Vagina (tissue), 2 donors: ENCODE measurements at regions not wholly inside any gene's neighbourhood (a gene's known extent, or its start where the extent isn't known, plus 50 kb on each side); places are given as distances from the start of the nearest gene placed in this dataset.
A peak's percentile ranks its signal among the peaks of the same experiment; 100 is the strongest.

ENCODE experiments used
- DNase-seq, 2 donors: peaks; one replicate each; pipeline ENCODE4 v3.0.0-alpha.2; 2017; ENCODE audit errors: extremely low spot score in 2 of 2
- H3K27ac ChIP-seq: fragments of 200-600 bp; sonication (generic); one replicate; pipeline ENCODE4 v1.5.1; 2019
- H3K27me3 ChIP-seq: fragments of 200-600 bp; sonication (generic); one replicate; pipeline ENCODE4 v1.5.1; 2019
- H3K36me3 ChIP-seq, 2 donors: fragments of 200-600 bp; sonication (generic); one replicate each; pipeline ENCODE4 v1.5.1; 2017 to 2019
- H3K4me1 ChIP-seq: fragments of 200-600 bp; sonication (generic); one replicate; pipeline ENCODE4 v1.5.1; 2019
- H3K4me3 ChIP-seq, 2 donors: fragments of 200-600 bp; sonication (generic); 1 replicate in 1 of 2; 2 replicates in 1 of 2; pipeline ENCODE4 v1.5.1; 2016 to 2019
- H3K9me3 ChIP-seq: fragments of 200-600 bp; sonication (generic); one replicate; pipeline ENCODE4 v1.5.1; 2019
- POLR2A ChIP-seq, 2 donors: fragments of 450-650 bp; IDR thresholded peaks; one replicate each; pipeline ENCODE4 v1.6.1; 2017; ENCODE audit warnings: antibody characterized with exemption in 2 of 2, mild to moderate bottlenecking in 2 of 2, moderate library complexity in 2 of 2
- POLR2AphosphoS5 ChIP-seq, 2 donors: sonication (generic); formaldehyde crosslinking; IDR thresholded peaks; one replicate each; pipeline ENCODE4 v1.9.0; 2017; ENCODE audit warnings: antibody characterized with exemption in 2 of 2, mild to moderate bottlenecking in 2 of 2, low read depth in 1 of 2; ENCODE audit not compliant: insufficient read depth in 1 of 2
- intact Hi-C: fragments of 100-400 bp; cut with DNase I; formaldehyde crosslinking; loops from one replicate; pipeline ENCODE4 v1.15.1; 2023
- TF ChIP-seq, protein P1 (sequence below), 3 experiments: fragments of 450-650 bp in 2 of 3; fragments of 200-600 bp in 1 of 3; sonication (generic) in 1 of 3; IDR thresholded peaks; one replicate each; pipeline ENCODE4 v1.5.1; 2017 to 2019; ENCODE audit warnings: antibody characterized with exemption in 3 of 3, mild to moderate bottlenecking in 2 of 3, moderate library complexity in 2 of 3

- TF ChIP-seq, protein P1, sequence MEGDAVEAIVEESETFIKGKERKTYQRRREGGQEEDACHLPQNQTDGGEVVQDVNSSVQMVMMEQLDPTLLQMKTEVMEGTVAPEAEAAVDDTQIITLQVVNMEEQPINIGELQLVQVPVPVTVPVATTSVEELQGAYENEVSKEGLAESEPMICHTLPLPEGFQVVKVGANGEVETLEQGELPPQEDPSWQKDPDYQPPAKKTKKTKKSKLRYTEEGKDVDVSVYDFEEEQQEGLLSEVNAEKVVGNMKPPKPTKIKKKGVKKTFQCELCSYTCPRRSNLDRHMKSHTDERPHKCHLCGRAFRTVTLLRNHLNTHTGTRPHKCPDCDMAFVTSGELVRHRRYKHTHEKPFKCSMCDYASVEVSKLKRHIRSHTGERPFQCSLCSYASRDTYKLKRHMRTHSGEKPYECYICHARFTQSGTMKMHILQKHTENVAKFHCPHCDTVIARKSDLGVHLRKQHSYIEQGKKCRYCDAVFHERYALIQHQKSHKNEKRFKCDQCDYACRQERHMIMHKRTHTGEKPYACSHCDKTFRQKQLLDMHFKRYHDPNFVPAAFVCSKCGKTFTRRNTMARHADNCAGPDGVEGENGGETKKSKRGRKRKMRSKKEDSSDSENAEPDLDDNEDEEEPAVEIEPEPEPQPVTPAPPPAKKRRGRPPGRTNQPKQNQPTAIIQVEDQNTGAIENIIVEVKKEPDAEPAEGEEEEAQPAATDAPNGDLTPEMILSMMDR (IDR thresholded peaks at IDR 0.05): no peak
- TF ChIP-seq POLR2AphosphoS5 (IDR thresholded peaks at IDR 0.05; ENCODE audit: insufficient read depth in 1 of 2, low read depth in 1 of 2) (no peak), POLR2A (IDR thresholded peaks at IDR 0.05) (no peak)
- no peak overlapping the region for H3K4me3 ChIP-seq
- no peaks in the 10 kb centered on the region for H3K9me3 ChIP-seq
- intact Hi-C loops: no loop called here
- no peak overlapping the region for H3K27ac ChIP-seq
- no peaks in the 10 kb centered on the region for H3K27me3 ChIP-seq
- no peaks in the 10 kb centered on the region for H3K36me3 ChIP-seq
- no peak for DNase-seq
- H3K4me1 ChIP-seq: no peaks in the 10 kb centered on the region
Measured at GRCh38 chr10:130900441-130901160, 410.9 kb downstream of the TCERG1L start.

DNA sequence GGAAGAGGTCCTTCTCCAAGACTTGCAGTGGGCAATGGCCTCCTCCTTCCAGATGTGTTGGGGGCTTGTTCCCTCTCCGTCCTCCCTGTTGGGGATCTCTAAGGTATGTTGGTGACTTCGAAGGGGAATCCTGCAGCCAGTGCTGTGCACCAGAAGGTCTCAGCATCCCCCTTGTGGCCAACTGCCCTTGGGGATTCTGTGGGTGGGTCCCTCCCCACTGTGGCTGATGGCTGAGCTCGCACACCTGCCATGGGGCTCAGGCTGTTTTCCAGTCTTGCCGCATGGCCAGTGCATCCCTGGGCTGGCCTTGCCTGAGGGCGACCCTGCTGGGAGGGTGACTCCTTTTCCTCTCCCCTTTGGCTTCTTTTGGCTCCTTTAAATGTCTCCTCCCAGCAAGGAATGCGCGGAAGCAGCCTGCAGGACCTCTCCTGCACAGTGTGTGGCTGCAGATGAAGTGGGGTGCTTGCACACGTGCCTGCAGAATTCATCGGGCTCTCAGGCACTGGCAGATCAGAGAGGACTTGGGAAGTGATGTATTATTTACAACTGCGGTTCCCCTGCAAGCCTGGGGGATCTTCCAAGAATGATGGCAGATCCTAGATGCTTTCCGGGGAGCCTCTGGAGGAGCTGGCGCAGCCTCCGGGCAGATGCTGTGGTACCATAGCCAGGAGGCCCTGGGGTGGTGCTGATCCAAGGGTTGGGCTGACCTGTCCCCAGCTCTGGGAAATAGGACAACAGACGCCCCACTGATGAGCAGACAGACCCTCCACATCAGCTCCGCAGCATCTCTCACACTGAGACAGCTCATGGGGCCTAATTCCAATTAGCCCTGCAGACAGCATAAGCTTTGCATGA, 410.0 kb downstream of the TCERG1L start:
- Histone ChIP-seq H3K9me3 (no peaks in the 10 kb centered on the region), H3K27me3 (no peaks in the 10 kb centered on the region), H3K36me3 (no peaks in the 10 kb centered on the region), H3K27ac (no peak overlapping the region), H3K4me1 (no peaks in the 10 kb centered on the region), H3K4me3 (no peak overlapping the region)
- no peak for DNase-seq
- intact Hi-C loops: no loop called here
- TF ChIP-seq POLR2A (IDR thresholded peaks at IDR 0.05) (no peak), POLR2AphosphoS5 (IDR thresholded peaks at IDR 0.05; ENCODE audit: insufficient read depth in 1 of 2, low read depth in 1 of 2) (no peak)
- TF ChIP-seq, protein P1 (IDR thresholded peaks at IDR 0.05): no peak

- Histone ChIP-seq H3K36me3 (no peaks in the 10 kb centered on the region), H3K4me1 (no peaks in the 10 kb centered on the region), H3K9me3 (no peaks in the 10 kb centered on the region), H3K27me3 (no peaks in the 10 kb centered on the region), H3K4me3 (no peak overlapping the region), H3K27ac (no peak overlapping the region)
- DNase-seq: no peak
- intact Hi-C loops: no loop called here
- no peak for TF ChIP-seq POLR2AphosphoS5 (IDR thresholded peaks at IDR 0.05; ENCODE audit: insufficient read depth in 1 of 2, low read depth in 1 of 2)
- TF ChIP-seq, protein P1 (IDR thresholded peaks at IDR 0.05): no peak
- TF ChIP-seq POLR2A (IDR thresholded peaks at IDR 0.05): no peak
Measured at GRCh38 chr10:130902471-130902870, 409.1 kb downstream of the TCERG1L start.

DNA sequence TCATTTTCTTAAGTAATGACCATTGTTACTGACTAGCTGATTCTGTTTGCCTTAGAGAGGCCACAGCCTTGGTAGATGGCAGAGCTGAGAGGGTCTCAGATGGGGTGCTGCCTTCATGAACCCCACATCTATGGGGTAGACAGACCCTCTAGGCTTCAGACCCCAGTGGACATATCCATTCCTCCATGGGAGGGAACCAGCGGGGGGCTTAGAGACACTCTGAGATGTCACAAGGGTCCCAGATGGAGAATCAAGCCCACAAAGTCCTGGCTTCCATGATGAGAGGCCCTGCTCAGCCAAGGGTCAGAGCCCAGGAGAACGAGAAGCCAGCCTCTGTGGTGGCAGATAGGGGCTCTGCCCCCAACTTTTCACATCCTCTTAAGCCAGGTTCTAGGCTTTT, 408.6 kb downstream of the TCERG1L start:
- intact Hi-C loops: no loop called here
- no peaks in the 10 kb centered on the region for H3K4me1 ChIP-seq
- no peak for DNase-seq
- no peaks in the 10 kb centered on the region for H3K36me3 ChIP-seq
- H3K4me3 ChIP-seq: no peak overlapping the region
- TF ChIP-seq, protein P1 (IDR thresholded peaks at IDR 0.05): no peak
- no peak for TF ChIP-seq POLR2A (IDR thresholded peaks at IDR 0.05)
- TF ChIP-seq POLR2AphosphoS5 (IDR thresholded peaks at IDR 0.05; ENCODE audit: insufficient read depth in 1 of 2, low read depth in 1 of 2): no peak
- no peaks in the 10 kb centered on the region for H3K9me3 ChIP-seq
- no peaks in the 10 kb centered on the region for H3K27me3 ChIP-seq
- H3K27ac ChIP-seq: no peak overlapping the region

DNA sequence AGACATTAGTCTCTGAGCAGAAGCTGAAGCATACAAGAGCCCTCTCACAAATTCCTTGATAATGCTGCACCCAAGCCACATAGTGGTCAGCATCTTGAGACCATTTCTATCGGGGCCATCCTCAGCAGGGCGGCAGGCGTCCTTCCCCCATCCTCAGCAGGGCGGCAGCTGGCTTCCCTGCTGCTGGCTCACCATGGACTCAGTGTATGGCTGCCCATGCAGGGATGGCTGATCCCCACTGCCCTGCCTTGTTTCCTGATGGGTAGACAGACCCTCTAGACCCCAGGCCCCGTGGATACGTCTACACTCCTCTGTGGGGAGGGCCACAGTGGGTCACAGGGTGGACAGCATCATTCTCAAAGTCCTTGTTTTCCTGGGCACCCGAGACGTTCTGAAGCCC, 406.8 kb downstream of the TCERG1L start:
- Histone ChIP-seq H3K9me3 (no peaks in the 10 kb centered on the region), H3K4me1 (no peaks in the 10 kb centered on the region), H3K27me3 (no peaks in the 10 kb centered on the region), H3K36me3 (no peaks in the 10 kb centered on the region), H3K4me3 (no peak overlapping the region), H3K27ac (no peak overlapping the region)
- peak in 1 of 2 donors; percentile 93 for DNase-seq
- TF ChIP-seq POLR2AphosphoS5 (IDR thresholded peaks at IDR 0.05; ENCODE audit: insufficient read depth in 1 of 2, low read depth in 1 of 2) (no peak), POLR2A (IDR thresholded peaks at IDR 0.05) (no peak)
- TF ChIP-seq, protein P1 (IDR thresholded peaks at IDR 0.05): no peak
- intact Hi-C loops: no loop called here
